ENCODE measurements at regions not wholly inside any gene's neighbourhood (a gene's known extent, or its start where the extent isn't known, plus 50 kb on each side); places are given as distances from the start of the nearest gene placed in this dataset.

DNA sequence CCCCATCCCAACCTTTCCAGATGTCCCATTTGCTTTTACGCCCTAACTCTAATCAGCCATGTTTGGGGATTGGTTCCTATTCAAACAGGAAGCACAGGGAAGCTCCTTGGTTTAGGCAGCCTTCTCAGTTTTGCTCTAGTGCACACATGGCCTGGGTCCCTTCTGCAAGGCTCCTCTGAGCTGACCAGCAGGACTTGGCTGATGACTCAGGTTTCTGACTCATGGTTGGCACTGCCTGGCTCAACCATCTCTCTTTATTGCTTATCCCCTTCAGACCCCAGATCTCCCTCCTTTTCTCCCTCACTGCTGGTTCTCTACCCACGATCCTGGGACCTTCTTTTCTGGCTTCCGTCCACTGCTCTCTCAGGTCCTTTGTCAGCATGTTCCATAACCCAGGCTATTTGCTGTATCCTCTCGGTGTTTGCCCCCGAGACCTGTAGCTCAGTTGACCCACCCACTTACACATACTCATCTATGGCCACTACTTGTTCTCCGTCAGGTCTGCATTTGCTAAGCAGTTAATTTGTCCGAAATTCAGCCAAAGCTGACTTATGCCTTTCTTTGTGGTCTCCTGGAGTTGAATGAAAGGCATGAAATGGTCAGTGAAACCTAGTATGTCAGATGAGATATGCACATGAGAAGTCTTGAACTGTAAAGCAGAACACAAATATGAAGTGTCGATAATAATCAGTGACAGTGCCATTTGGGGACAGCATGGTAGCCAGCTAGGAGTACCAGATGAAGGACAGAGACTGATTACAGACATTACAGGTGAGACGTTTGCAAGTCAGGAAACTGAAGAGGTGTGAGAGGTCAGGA lies 323.5 kb upstream of the ROPN1 start:
- peaks cover 6% of the 10 kb centered on the region for H3K36me3 Mint-ChIP-seq
- H3K9me3 Mint-ChIP-seq = no peaks in the 10 kb centered on the region
- peaks cover 8% of the 10 kb centered on the region for H3K4me1 Mint-ChIP-seq (ENCODE audit: unreplicated experiment)
- TF ChIP-seq, protein P1, sequence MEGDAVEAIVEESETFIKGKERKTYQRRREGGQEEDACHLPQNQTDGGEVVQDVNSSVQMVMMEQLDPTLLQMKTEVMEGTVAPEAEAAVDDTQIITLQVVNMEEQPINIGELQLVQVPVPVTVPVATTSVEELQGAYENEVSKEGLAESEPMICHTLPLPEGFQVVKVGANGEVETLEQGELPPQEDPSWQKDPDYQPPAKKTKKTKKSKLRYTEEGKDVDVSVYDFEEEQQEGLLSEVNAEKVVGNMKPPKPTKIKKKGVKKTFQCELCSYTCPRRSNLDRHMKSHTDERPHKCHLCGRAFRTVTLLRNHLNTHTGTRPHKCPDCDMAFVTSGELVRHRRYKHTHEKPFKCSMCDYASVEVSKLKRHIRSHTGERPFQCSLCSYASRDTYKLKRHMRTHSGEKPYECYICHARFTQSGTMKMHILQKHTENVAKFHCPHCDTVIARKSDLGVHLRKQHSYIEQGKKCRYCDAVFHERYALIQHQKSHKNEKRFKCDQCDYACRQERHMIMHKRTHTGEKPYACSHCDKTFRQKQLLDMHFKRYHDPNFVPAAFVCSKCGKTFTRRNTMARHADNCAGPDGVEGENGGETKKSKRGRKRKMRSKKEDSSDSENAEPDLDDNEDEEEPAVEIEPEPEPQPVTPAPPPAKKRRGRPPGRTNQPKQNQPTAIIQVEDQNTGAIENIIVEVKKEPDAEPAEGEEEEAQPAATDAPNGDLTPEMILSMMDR (conservative IDR thresholded peaks at IDR 0.05) = no peak
- H3K4me3 Mint-ChIP-seq = no peak overlapping the region
- no peak for DNase-seq (ENCODE audit: extremely low spot score, unreplicated experiment)
- H3K27me3 Mint-ChIP-seq = no peaks in the 10 kb centered on the region
- no peak overlapping the region for H3K27ac Mint-ChIP-seq

DNA sequence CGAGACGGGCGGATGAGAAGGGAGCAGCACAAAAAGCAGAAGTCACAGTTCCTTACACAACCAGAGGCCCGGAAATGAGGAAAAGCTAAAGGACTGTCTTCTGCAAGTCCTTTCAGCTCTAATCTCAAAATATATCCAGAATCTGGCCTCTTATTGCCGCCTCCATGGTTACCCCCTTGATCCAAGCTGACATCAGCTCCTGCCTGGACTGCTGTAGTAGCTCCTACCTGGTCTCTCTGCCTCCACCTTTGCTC lies 324.0 kb upstream of the ROPN1 start:
- Mint-ChIP-seq H3K4me3 (no peak overlapping the region), H3K27ac (no peak overlapping the region), H3K4me1 (ENCODE audit: unreplicated experiment) (peaks cover 8% of the 10 kb centered on the region), H3K9me3 (no peaks in the 10 kb centered on the region), H3K36me3 (peaks cover 6% of the 10 kb centered on the region), H3K27me3 (no peaks in the 10 kb centered on the region)
- no peak for DNase-seq (ENCODE audit: extremely low spot score, unreplicated experiment)
- TF ChIP-seq, protein P1 (conservative IDR thresholded peaks at IDR 0.05) = no peak

DNA sequence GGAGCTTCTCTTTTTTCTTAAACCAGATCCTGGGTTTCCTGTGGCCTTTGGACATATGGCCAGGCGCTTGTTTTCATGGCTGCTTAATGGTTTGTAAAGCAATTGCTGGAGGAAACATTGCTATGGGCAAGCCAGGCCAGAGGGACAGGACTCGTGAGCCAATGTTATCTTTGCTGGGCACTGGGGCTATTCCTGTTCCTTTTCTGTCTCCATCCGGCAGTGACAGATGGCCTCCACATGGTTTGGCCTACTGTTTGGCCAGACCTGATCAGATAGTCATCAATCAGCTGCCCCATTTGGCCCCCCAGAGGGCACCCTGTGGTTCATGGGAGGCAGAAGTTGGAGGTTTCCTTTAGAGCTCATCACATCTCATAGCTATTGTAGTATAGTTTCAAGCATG lies 326.1 kb upstream of the ROPN1 start:
- H3K36me3 Mint-ChIP-seq = peaks cover 6% of the 10 kb centered on the region
- TF ChIP-seq, protein P1 (conservative IDR thresholded peaks at IDR 0.05) = no peak

DNA sequence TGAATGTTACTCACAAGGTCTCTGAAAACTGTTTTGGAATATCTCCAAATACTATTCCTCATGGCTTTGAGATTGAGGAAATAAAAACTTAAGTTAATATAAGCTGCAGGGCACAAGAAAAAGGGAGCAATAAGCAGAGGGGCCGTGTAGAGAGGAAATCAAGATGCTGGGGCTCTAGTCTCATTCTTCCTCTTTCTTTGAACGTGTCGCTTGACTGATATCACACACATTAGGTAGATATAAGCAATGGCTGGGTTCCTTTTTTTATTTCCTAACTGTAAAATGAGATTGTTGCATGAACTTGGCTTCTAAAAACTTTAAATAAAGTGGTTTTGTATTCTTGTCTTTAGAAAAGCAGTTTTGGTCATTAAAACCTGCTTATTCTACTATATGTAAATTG lies 326.7 kb upstream of the ROPN1 start:
- H3K4me3 Mint-ChIP-seq = no peak overlapping the region
- DNase-seq (ENCODE audit: extremely low spot score, unreplicated experiment) = no peak
- H3K36me3 Mint-ChIP-seq = peaks cover 6% of the 10 kb centered on the region
- TF ChIP-seq, protein P1 (conservative IDR thresholded peaks at IDR 0.05) = no peak
- no peak overlapping the region for H3K27ac Mint-ChIP-seq
- no peaks in the 10 kb centered on the region for H3K27me3 Mint-ChIP-seq
- peaks cover 8% of the 10 kb centered on the region for H3K4me1 Mint-ChIP-seq (ENCODE audit: unreplicated experiment)
- H3K9me3 Mint-ChIP-seq = no peaks in the 10 kb centered on the region

More for the DNA sequence above, 326.1 kb upstream of the ROPN1 start:
- Mint-ChIP-seq H3K4me3 (no peak overlapping the region), H3K27me3 (no peaks in the 10 kb centered on the region), H3K4me1 (ENCODE audit: unreplicated experiment) (peaks cover 8% of the 10 kb centered on the region), H3K27ac (no peak overlapping the region), H3K9me3 (no peaks in the 10 kb centered on the region)
- no peak for DNase-seq (ENCODE audit: extremely low spot score, unreplicated experiment)

DNA sequence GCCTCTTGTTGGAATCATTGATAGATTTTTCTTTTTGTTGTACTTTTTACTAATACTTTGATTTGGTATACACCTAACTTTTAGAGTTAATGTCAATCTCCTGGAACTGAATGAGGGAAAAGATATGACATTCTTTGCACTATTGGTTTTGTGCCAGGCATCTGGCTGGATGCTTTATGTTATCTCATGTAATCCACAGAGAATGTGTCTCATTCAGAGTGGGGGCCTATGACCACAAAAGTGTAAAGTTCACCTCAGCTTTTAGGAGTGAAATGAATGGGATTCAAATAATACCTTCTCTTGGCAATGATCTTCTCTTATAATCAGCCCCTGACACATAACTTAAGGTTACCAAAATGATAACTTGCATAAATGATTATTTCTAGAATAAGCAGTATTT lies 329.1 kb upstream of the ROPN1 start:
- TF ChIP-seq, protein P1 (conservative IDR thresholded peaks at IDR 0.05) = no peak
- no peak for DNase-seq (ENCODE audit: extremely low spot score, unreplicated experiment)
- no peaks in the 10 kb centered on the region for H3K36me3 Mint-ChIP-seq
- no peaks in the 10 kb centered on the region for H3K27me3 Mint-ChIP-seq
- peaks cover 8% of the 10 kb centered on the region for H3K4me1 Mint-ChIP-seq (ENCODE audit: unreplicated experiment)
- no peak overlapping the region for H3K4me3 Mint-ChIP-seq
- no peaks in the 10 kb centered on the region for H3K9me3 Mint-ChIP-seq
- H3K27ac Mint-ChIP-seq = no peak overlapping the region
